NCI-H82 treated with DMSO at 0.1 percent for 48 hours (cell line): ENCODE measurements at regions not wholly inside any gene's neighbourhood (a gene's known extent, or its start where the extent isn't known, plus 50 kb on each side); places are given as distances from the start of the nearest gene placed in this dataset.
"Not testable (repeated sequence)": the region's sequence is repeated elsewhere in the genome, so short reads cannot be mapped to it uniquely, and the experiment has no call there.

Experiments
- DNase-seq: peaks from one replicate; lab custom pipeline; 2025; ENCODE audit not compliant: unreplicated experiment; lab: John Stamatoyannopoulos, UW

DNA sequence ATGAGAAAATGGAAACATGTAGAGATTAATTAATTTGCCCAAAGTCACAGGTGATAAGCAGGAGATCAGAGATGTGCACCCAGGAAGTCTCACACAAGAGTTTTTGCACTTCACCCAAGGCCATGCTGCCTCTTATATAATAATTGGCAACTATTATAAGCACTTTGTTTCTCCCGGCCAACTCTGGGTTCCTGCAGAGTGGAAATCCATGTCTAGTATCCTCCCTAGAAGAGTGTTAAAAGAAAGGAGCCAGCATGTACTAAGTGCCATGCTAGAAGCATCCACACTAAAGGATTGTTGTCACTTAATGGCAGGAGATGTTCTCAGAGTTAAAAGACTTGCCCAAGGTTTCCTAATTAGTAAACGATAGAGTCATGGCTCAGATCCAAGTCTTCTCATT, 470.3 kb downstream of the OMA1 start:
- DNase-seq, result no peak

DNA sequence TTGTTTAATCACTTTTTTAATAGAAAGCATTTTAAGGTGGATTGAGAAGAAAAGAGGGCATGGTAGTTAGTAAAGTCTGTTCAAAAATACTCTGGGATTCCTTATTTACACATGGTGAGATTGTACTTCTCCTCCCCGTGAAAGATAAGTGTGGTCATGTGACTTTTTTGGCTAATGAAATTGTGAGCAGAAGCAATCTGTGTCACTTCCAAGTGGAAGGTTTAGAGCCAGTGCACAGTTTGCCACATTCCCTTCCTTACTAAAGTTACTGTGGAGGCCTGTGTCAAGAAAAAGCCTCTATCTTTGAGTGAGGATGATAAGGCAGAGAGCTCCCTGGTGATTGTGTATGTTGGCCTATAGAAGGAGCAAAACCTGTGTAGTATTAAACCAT, 471.3 kb downstream of the OMA1 start:
- no peak for DNase-seq

DNA sequence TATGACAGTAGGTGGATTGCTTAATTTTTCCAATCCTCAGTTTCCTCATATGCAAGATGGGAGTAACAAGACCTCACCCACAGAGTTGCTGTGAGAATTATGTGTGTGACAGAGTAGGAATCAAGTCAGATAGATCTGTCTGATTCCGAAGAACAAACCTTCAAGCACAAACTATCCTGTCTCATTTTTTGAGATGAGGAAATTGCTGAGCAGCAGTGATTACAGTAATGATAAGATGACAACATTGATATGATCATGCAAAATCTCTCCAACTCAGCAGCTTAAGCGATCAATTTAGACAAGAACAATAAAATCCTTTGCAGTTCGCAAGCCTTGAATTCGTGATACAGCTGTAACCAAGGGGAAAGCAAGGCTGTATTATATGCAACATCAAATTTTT, 474.1 kb downstream of the OMA1 start:
- DNase-seq, result no peak

DNA sequence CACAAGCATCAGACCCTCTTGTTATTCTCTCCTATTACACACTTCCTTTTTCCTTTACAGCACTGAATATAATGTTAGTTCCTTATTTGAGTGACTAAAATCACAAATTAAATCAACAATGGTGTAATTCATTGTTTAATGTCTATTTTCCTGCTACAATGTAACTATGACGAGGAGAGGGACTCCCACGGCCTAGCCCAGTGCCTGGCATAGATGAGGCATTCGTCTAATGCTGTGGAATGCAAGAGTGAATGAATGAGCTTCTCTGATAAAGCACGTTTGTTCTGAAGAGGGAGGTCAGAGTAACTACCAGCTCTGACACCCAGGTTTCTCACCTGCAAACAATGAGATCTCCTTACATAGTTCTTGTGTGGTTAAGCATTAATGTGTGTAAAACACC, 479.4 kb downstream of the OMA1 start:
- no peak for DNase-seq

DNA sequence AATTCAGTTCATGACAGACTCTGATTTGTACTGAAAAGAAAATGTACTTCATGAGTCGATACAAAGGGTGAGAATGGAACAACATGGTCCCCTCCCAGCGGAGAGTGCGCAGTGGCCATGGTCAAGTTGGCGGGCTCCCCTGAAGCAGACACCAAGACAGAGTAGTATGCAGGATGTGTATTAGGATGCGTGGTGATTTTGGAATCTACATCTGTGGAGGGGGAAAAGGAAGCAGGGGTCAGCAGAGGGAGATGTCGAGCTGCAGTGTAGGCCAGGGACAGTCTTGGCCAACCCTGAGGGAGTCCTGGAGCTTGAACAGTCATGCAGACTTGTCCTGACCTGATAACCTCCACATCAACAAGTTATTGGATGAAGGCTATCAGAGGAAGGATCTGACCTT, 481.0 kb downstream of the OMA1 start:
- DNase-seq, result no peak

DNA sequence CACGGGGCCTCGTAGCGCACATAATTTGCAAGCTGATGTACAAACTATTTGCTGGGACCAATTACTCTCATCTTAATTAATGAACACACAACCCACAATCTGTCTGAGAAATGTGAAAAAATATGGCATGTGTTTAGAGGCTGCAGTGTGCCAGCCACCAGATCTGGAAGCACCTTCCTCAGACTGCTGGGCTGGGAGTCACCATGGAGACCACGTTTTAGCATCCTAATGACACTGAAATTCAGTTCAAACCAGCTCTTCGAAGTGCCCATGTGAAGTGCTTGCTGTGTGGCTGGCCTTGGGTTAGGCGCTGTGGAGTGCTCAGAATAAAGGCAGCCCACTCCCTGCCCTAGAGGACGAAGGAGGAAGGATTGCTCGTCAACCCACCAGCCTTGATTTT, 482.4 kb downstream of the OMA1 start:
- DNase-seq, result no peak

DNA sequence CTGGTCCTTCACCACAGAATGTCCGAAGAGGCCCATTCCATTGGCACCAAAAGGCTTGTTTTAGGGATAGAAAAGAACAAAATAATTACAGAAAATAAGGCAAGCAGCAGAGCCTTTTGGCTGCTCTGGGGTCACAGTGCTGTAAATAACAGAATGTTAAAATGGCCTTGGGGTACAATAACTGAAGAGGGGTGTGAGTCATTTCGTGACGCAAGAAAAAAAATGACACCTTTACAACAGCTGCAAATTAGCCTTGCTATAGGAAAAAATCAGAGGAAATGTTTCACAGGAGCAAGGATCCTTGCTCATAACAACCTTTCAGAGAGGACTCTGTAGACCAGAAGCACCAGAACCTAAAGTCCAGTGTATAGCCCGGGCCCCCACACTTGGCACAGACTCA, 483.4 kb downstream of the OMA1 start:
- no peak for DNase-seq

DNA sequence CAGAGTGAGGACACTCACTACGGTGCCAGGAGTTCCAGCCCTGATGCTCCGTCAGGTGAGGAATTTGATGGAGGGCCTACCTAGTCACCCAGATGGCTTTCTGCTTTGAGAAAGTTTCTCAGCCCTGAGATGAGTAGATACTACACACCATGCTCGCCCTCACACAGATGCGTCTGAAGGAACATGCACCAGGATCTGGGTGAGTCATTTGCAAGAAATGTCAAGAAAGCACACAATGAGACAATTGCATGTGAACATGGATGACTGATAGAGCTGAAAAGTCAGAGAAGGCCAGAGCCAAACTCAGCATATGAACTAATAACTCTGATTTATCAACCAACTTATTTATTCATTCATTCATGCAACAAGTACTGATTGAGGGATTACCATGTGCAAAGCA, 483.9 kb downstream of the OMA1 start:
- no peak for DNase-seq

DNA sequence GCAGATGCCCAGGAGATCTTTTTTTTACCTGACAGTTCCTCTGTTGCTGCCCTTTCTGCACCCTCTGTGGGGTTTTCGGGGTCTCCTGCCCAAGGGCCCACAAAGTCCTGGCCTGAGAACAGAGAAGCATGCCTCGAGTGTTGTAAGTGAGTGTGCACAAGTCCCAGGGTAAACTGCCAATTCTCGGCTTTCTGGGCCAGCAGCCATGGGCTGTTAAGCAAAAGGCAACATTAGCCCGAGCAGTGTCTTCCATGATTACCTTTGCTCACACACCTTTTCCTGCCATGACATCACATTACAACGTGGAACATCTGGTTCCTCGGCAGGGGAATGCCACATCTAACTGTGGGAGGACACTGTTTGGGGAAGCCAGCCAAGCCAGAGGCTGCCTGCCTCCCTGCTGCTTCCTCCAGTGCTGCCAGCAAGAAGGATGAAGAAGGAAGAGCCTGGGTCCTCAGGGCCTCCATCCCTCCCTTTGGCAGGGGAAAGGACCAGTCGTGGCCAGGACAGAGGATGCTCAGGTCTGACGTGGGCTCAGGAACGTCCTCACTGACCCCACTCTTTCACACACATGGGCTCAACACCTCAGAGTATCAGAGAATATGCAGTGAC, 485.9 kb downstream of the OMA1 start:
- no peak for DNase-seq

DNA sequence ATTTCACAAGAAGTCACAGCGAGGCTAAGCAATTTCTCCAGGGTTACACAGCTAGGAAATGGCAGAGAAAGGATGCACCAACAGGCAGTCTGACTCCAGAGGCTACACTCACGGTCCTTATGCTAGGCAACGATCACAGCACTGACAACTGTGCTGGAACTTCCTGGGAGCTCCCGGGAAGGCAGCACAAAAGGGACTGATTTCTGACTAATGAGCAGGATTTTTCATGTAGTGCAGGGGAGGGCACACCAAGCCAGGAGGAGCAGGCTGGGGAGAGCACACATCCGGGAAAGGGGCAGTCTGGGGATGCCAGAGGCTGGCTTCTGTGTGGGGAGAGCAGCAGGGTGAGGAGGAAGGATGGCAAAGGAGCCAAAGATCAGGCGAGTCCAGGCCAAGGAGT, 486.7 kb downstream of the OMA1 start:
- no peak for DNase-seq

DNA sequence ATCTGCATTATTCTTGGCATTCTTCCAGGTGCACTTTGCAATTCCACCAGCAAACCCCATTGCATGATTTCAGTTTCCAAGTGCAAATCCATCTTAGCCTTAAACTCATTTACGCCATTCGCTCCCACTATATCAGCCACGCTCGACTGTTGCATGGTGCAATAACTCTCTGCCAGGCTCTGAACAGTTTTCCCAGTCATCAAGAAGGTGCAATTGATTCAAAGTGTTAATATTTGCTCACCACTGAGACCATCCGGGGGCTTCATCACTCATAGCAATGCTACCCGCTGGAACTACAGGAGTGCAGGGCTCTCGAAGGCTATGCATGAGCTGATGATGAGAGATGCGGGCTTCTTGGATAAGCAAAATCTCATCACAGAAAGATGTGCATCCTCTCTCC, 488.2 kb downstream of the OMA1 start:
- no peak for DNase-seq

DNA sequence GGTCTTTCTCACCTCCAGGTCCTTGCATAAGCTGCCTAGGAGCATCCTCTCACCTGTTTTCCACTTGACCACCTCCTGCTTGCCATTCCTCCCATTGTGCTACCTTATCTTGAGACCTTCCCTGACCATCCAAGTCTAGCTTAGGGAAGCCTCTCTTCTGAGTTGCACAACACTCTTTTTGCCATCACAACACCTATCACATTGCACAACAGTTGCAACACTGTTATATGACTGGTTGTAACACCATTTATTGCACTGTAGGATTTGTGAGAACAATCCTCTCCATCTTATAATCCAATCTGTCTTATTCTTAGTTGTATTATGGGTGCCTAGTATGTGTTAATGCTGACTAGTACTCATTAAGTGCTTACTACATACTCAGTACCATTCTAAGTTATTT, 488.7 kb downstream of the OMA1 start:
- no peak for DNase-seq

DNA sequence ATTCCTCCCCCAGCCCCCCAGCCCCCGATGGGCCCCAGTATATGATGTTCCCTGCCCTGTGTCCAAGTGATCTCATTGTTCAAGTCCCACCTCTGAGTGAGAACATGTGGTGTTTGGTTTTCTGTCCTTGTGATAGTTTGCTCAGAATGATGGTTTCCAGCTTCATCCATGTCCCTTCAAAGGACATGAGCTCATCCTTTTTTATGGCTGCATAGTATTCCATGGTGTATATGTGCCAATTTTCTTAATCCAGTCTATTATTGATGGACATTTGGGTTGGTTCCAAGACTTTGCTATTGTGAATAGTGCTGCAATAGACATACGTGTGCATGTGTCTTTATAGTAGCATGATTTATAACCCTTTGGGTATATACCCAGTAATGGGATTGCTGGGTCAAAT, 495.3 kb downstream of the OMA1 start:
- DNase-seq, result not testable (repeated sequence)

DNA sequence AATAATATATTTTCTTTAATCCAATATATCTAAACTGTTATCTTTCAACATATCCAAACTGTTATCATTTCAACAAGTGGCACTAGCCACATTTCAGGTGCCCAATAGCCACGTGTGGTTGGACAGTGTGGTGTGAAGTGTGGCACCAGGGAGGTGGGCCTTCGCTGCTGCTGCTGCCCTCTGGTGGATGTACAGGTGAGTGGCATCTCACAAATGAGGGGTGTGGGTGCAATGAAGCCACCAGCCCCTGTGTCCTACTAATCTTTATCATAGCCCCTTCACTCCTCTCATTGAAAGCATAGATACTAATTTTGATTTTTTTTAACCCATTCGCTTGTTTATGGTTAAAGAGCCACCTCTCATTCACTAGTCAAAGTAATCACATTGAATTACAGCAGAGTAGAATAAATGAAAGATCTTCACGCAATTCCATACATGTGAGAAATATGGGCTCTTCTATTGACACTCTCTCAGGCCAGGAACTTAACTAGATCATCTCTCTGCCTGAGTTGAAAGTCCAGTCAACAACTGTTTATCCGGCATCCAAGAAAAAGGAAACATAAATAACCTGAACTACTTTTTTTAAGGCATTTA, 499.2 kb downstream of the OMA1 start:
- DNase-seq, result peak; percentile 19

DNA sequence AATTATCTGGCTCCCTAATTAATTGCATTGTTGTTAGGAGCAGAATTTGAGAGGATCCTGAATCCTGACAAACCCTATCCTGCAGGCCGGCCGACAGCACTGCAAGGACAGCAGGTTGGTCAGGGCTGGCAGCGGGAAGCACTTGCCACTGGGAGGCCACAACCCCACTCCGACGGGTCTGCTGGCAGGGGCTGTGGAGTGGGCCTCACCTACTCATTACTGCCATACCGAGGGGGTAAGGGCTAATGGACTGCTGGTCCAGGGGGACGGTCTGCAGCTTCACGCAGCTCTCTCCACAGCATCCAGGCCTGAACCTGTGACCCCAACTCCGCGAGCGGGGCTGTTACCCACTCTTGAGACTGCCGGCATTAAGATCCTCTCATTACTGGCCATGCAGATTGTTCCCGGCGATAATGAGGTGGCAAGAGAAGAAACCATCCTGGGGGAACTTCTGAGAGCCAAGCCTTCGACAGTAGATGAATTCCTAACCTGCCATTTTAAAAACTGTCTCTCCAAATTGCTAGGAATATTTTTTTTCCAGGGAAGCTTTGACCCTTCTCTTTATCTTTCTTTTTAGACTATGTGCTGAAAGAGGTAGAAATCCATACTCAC, 501.3 kb downstream of the OMA1 start:
- DNase-seq, result no peak

DNA sequence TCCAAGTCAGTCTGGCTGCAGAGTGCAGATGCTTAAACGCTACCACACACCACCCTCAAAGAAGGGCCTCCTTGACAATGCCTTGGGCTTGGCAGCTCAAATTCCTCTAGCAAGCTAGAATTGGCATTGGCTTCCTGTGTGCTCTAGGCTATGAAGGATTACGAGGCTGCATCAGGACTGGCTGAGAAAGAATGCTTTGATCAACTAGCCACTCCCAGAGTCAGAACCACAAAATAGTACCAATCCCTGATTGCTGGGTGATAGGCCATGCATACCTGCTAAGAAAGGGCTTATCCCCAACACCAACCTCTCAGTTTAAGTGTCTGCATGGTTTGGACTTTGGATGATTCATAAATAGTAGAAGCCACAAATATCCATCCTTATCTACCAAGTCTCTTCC, 504.9 kb downstream of the OMA1 start:
- no peak for DNase-seq

DNA sequence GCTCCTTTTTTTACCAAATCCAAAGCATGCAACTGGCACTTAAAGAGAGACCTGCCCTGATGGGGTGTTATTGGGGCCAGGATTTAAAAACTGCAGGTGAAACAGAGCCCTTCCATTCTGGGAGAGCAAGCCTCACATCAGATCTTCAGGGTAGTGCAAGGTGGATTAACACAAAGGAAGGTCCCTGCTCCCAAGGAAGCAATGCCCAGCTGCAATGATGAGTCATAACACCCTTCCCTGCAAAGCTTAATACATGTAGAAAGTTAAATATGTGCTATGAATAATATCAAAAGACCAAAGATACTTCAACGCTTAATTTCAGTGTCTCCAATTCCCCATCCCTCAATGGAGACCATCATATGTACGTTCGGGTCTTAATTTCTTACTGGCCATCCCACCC, 508.0 kb downstream of the OMA1 start:
- no peak for DNase-seq

DNA sequence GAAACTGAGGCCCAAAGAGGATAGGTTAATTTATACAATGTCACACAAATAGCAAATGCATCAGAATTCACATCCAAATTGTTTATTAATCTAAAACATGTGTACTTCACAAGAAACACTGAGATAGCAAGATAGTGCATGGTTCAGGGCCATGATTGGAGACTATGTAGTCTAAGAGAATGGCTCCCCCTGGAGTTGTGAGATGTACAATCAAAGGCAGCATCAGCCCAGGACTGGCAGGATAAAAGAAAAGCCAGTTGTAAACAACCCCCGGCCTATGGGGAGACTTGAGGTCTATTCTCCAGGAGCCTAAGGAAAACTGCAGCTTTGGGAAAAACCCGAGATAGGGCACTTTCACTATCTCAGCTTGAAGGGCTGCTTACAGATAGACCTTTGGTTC, 511.0 kb downstream of the OMA1 start:
- DNase-seq, result no peak

DNA sequence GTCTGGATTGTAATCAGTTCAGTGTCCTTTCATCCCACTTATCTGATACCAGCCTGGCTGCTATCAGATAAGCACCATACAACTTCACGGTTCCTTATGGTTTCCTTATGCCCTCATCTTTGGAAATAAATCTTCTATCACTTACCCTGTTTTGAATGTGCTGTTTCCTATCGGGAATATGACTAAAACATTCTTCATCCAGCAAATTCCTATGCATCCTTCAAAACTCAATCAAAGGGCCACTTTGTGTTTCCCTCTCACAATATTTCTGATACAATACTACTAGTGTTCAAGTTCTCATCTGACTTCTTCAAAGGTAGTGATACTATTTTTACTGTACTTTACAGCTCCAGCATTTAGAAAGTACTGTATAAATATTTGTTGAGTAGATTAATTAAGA, 513.2 kb downstream of the OMA1 start:
- DNase-seq, result no peak

DNA sequence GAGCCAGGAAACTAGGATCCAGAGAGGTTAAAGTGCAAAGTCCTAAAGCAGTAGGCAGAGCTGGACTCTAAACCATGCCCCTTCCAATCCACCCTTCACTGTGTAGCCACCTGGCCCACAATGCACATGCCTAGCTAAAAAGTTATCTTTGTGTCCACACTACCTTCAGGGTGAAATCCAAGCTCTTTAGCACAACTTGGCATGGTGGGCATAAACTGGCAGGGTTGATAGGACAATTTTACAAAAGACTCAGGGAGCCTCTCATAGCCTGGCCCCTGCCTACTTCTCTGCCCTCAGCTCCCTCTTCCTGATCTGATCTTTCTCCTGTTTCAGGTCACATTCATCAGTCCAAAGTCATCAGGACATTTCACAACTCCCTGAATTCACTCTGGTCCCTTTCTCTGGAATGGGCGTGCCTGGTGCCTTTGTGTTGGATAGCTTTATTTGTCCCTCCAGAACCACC, 513.9 kb downstream of the OMA1 start:
- DNase-seq, result no peak

DNA sequence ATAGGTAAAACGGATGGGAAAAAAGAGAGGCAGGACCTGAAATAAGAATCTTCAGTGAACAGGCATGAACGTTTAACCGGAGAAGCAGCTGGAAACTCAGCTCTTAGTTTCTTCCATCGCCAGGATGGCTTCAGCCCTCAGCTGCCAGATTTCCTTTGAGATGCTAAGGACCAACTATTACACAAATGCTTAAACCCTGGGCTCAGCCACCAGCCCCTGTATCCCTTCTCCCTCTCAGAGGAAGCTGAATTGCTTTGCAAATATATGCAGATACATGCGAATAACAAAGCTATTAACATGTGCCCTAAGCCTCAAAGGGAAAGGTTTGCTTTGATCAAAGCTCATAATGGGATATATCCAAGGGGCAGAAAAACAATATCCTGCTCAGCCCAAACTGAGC, 515.1 kb downstream of the OMA1 start:
- DNase-seq, result no peak

DNA sequence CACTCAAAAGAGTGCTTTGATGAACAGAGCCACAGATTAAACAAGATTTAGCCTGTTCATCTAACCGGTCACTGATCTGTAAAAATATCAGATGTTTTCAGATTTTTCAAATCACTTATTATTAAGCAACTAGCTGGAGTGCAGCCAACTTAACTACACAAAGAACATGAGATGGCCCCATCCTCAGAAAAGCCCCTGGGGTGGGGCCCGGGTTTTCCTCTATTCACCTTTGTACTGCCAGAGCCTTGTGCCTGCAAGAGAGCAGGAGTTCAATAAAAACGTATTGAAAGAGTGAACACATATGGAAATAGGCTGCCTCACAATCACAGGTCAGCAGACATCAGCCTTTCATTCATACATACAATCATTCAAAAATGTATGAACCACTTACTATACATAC, 516.1 kb downstream of the OMA1 start:
- peak; percentile 50 for DNase-seq

DNA sequence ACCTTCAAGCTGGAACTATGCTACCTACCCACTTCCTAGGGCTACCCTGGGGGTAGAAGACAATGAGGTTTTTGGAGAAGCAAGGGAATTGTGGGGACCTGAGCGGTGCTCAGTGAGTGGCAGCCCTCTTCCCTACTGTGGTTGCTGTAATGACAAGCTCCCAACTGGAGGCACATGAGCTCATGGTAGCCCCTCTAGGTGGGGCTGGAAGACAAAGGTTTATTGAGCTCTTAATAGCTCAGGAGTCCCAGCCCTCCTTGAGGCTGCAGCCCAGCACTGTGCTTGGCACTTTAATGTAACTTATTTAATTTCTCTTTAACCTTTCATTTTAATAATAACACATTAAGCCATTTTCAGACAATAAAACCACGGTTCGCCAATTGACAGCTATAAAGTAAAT, 528.9 kb downstream of the OMA1 start:
- DNase-seq, result no peak
